ENCODE measurements at regions not wholly inside any gene's neighbourhood (a gene's known extent, or its start where the extent isn't known, plus 50 kb on each side); places are given as distances from the start of the nearest gene placed in this dataset.

GRCh38 chr5:4001004-4001403 lies 405.4 kb downstream of the IRX1 start:
- Mint-ChIP-seq H3K9me3 (peaks cover 6% of the 10 kb centered on the region), H3K4me3 (no peak overlapping the region), H3K27ac (no peak overlapping the region), H3K27me3 (no peaks in the 10 kb centered on the region), H3K4me1 (ENCODE audit: low read depth) (no peaks in the 10 kb centered on the region), H3K36me3 (ENCODE audit: low read depth) (no peaks in the 10 kb centered on the region)
- CTCF ChIA-PET, result no interaction called here
- TF ChIP-seq CTCF (IDR thresholded peaks at IDR 0.05), result no peak
- no peak for ATAC-seq
- intact Hi-C loops (cut with micrococcal nuclease), result no loop called here
- POLR2A ChIA-PET, result no interaction called here
- DNase-seq, result no peak

- TF ChIP-seq CTCF (IDR thresholded peaks at IDR 0.05), result no peak
- Mint-ChIP-seq H3K27ac (no peak overlapping the region), H3K4me1 (ENCODE audit: low read depth) (no peaks in the 10 kb centered on the region), H3K9me3 (peaks cover 6% of the 10 kb centered on the region), H3K36me3 (ENCODE audit: low read depth) (no peaks in the 10 kb centered on the region), H3K27me3 (no peaks in the 10 kb centered on the region), H3K4me3 (no peak overlapping the region)
- ATAC-seq, result no peak
- POLR2A ChIA-PET, result no interaction called here
- CTCF ChIA-PET, result no interaction called here
- no peak for DNase-seq
- intact Hi-C loops (cut with micrococcal nuclease), result no loop called here
Measured at GRCh38 chr5:4001758-4002533, 406.3 kb downstream of the IRX1 start.

- intact Hi-C loops (cut with micrococcal nuclease), result no loop called here
- Mint-ChIP-seq H3K27me3 (no peaks in the 10 kb centered on the region), H3K4me1 (ENCODE audit: low read depth) (no peaks in the 10 kb centered on the region), H3K27ac (no peak overlapping the region), H3K4me3 (no peak overlapping the region), H3K36me3 (ENCODE audit: low read depth) (no peaks in the 10 kb centered on the region), H3K9me3 (peaks cover 5% of the 10 kb centered on the region)
- POLR2A ChIA-PET, result no interaction called here
- ATAC-seq (no peak), DNase-seq (no peak)
- CTCF ChIA-PET, result no interaction called here
- TF ChIP-seq CTCF (IDR thresholded peaks at IDR 0.05), result no peak
Measured at GRCh38 chr5:4005335-4005734, 409.7 kb downstream of the IRX1 start.

GRCh38 chr5:4007001-4007400 lies 411.4 kb downstream of the IRX1 start:
- H3K27me3 Mint-ChIP-seq, result no peaks in the 10 kb centered on the region
- CTCF ChIA-PET, result no interaction called here
- peaks cover 4% of the 10 kb centered on the region for H3K9me3 Mint-ChIP-seq
- H3K36me3 Mint-ChIP-seq (ENCODE audit: low read depth), result no peaks in the 10 kb centered on the region
- ATAC-seq, result no peak
- H3K4me3 Mint-ChIP-seq, result no peak overlapping the region
- POLR2A ChIA-PET, result no interaction called here
- H3K27ac Mint-ChIP-seq, result no peak overlapping the region
- TF ChIP-seq CTCF (IDR thresholded peaks at IDR 0.05), result no peak
- DNase-seq, result no peak
- intact Hi-C loops (cut with micrococcal nuclease), result no loop called here
- no peaks in the 10 kb centered on the region for H3K4me1 Mint-ChIP-seq (ENCODE audit: low read depth)

GRCh38 chr5:4011943-4012342 lies 416.3 kb downstream of the IRX1 start:
- POLR2A ChIA-PET, result no interaction called here
- intact Hi-C loops (cut with micrococcal nuclease), result no loop called here
- H3K27ac Mint-ChIP-seq, result no peak overlapping the region
- no peak overlapping the region for H3K4me3 Mint-ChIP-seq
- ATAC-seq, result no peak
- CTCF ChIA-PET, result no interaction called here
- DNase-seq, result no peak
- no peak for TF ChIP-seq CTCF (IDR thresholded peaks at IDR 0.05)
- peaks cover 3% of the 10 kb centered on the region for H3K9me3 Mint-ChIP-seq
- H3K4me1 Mint-ChIP-seq (ENCODE audit: low read depth), result no peaks in the 10 kb centered on the region
- no peaks in the 10 kb centered on the region for H3K27me3 Mint-ChIP-seq
- H3K36me3 Mint-ChIP-seq (ENCODE audit: low read depth), result no peaks in the 10 kb centered on the region
